Adipocyte (in vitro differentiated cells): ENCODE measurements at regions not wholly inside any gene's neighbourhood (a gene's known extent, or its start where the extent isn't known, plus 50 kb on each side); places are given as distances from the start of the nearest gene placed in this dataset.
"Not testable (repeated sequence)": the region's sequence is repeated elsewhere in the genome, so short reads cannot be mapped to it uniquely, and the experiment has no call there.

Source experiments
- DNase-seq: peaks from one replicate; pipeline ENCODE4 v3.0.0-alpha.2; 2015; ENCODE audit warnings: low read depth
- H3K27me3 ChIP-seq: replicated peaks from 2 replicates; pipeline ENCODE4 v1.7.0; 2013; ENCODE audit warnings: mild to moderate bottlenecking, low read length, moderate library complexity; ENCODE audit not compliant: control insufficient read depth, insufficient read depth
- H3K36me3 ChIP-seq: 2 replicates; pipeline ENCODE4 v1.7.0; 2013; ENCODE audit warnings: low read length, mild to moderate bottlenecking, moderate library complexity; ENCODE audit not compliant: control insufficient read depth, insufficient read depth, severe bottlenecking
- H3K4me1 ChIP-seq: 2 replicates; pipeline ENCODE4 v1.7.0; 2013; ENCODE audit warnings: mild to moderate bottlenecking, low read length, moderate library complexity; ENCODE audit not compliant: control insufficient read depth, insufficient read depth
- H3K4me3 ChIP-seq: 2 replicates; pipeline ENCODE4 v1.7.0; 2013; ENCODE audit warnings: mild to moderate bottlenecking, low read length, moderate library complexity
- H3K9ac ChIP-seq: 2 replicates; pipeline ENCODE4 v1.7.0; 2013; ENCODE audit warnings: mild to moderate bottlenecking, low read length, moderate library complexity
- H3K9me3 ChIP-seq: 2 replicates; pipeline ENCODE4 v1.7.0; 2013; ENCODE audit warnings: mild to moderate bottlenecking, low read length, moderate library complexity; ENCODE audit not compliant: control insufficient read depth

DNA sequence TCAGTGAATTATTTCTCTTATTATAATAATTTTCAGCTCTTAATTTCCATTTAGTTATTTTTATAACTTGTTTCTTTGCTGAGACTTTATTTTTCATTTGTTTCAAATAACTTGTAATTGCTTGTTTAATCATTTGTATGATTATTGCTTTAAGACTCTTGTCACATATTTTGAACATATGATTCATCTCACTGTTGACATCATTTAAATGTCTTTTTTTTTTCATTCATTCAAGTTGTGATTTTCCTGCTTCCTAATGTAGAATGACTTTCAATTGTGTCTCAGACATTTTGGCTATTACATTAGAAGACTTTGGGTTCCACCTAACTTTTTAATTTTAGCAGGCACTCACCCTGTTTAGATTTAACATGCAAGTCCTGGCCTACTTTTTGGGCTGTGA is 234.8 kb upstream of the DIPK2B start:
- H3K9me3 ChIP-seq: no peaks in the 10 kb centered on the region
- no peak overlapping the region for H3K9ac ChIP-seq
- no peaks in the 10 kb centered on the region for H3K36me3 ChIP-seq
- H3K4me3 ChIP-seq: no peak overlapping the region
- DNase-seq: no peak
- peaks cover 15% of the 10 kb centered on the region for H3K4me1 ChIP-seq
- peaks cover 20% of the 10 kb centered on the region for H3K27me3 ChIP-seq

DNA sequence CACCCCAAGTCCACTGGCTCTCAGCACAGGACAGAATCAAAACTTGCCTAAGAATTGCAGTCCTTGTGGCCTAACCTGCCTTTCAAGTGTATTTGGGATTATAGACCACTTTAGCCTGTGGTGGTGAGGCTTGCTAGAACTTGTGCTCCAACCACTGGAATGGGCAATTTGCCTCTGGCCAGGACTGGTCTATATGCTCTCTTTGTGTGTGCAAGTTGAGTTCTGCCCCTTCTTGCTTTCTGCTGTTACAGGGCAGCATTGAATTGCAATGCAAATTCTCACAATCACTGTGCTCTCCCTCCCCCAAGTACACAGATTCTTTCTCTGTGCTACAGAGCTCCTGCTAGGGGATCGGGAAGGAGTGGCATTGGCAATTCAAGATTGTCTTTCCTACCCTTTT is 233.6 kb upstream of the DIPK2B start:
- no peak for DNase-seq
- no peak overlapping the region for H3K4me3 ChIP-seq
- H3K36me3 ChIP-seq: no peaks in the 10 kb centered on the region

DNA sequence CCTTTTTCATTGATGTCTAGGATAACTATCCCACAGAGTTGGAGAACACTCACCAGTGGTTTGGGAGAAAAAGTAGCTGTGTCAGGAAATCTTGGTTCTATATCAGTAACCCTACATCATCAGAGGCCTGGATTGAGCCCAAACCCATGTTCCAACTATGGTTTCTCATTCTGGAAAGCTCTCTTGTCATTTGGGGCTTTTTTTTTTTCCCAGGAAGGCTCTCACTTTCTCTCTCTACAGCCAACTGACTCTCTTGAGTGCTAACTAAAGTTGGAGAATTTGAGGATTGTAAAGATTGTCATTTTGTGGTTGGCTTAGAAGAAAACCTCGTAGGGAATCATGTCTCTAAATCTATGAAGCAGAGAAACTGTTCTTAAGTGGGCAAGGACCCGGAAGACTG is 228.2 kb upstream of the DIPK2B start:
- H3K4me1 ChIP-seq: peaks cover 7% of the 10 kb centered on the region
- H3K27me3 ChIP-seq: peaks cover 10% of the 10 kb centered on the region
- no peaks in the 10 kb centered on the region for H3K9me3 ChIP-seq
- peak overlapping the region; percentile 34 for H3K4me3 ChIP-seq
- no peak for DNase-seq
- peak overlapping the region; percentile 47 for H3K9ac ChIP-seq
- no peaks in the 10 kb centered on the region for H3K36me3 ChIP-seq

More for the DNA sequence above, 233.6 kb upstream of the DIPK2B start:
- no peak overlapping the region for H3K9ac ChIP-seq
- peaks cover 20% of the 10 kb centered on the region for H3K27me3 ChIP-seq
- H3K9me3 ChIP-seq: no peaks in the 10 kb centered on the region
- peaks cover 19% of the 10 kb centered on the region for H3K4me1 ChIP-seq

DNA sequence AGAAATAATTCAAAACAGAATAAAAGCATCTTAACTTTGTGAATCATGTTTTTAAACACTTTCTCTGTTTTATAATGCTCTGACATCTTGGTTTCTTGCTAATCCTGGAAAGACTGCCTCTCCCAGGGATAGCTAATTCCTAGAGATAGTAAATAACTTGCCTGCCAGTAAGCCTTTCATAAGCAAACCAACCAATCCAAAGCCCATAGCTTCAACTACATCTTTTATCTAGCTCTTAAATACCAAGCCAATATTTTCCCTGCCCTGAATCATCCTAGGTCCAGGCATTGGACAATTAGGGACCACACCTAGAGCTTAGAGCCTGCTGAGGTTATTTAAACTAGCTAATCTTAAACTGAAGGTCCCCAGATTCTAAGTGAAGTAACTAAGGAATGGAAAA is 223.7 kb upstream of the DIPK2B start:
- H3K4me1 ChIP-seq: peaks cover 11% of the 10 kb centered on the region
- no peak overlapping the region for H3K4me3 ChIP-seq
- no peak for DNase-seq
- H3K9ac ChIP-seq: no peak overlapping the region
- H3K27me3 ChIP-seq: peaks cover 3% of the 10 kb centered on the region
- no peaks in the 10 kb centered on the region for H3K36me3 ChIP-seq
- peaks cover 11% of the 10 kb centered on the region for H3K9me3 ChIP-seq

DNA sequence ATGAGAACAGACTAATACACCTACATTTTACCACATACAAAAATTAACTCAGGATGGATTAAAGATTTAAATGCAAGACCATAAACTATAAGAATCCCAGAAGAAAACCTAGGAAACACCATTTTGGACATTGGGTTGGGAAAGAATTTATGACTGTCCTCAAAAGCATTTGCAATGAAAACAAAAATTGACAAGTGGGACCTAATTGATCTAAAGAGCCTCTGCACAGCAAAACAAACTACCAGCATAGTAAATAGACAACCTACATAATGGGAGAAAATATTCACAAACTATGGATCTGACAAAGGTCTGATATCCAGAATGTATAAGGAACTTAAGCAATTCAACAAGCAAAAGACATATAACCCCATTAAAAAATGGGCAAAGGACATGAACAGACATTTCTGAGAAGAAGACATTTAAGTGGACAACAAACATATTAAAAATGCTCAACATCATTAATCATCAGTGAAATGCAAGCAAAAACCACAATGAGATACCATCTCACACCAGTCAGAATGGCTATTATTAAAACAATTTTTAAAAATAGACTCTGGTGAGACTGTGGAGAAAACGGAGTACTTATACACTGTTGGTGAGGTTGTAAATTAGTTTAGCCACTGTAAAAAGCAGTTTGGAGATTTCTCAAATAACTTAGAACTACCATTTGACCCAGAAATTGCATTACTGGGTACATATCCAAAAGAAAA is 221.7 kb upstream of the DIPK2B start:
- H3K27me3 ChIP-seq: peaks cover 3% of the 10 kb centered on the region
- peaks cover 11% of the 10 kb centered on the region for H3K9me3 ChIP-seq
- peak overlapping the region; percentile 21 for H3K9ac ChIP-seq
- no peaks in the 10 kb centered on the region for H3K36me3 ChIP-seq
- no peak overlapping the region for H3K4me3 ChIP-seq
- H3K4me1 ChIP-seq: peaks cover 7% of the 10 kb centered on the region
- DNase-seq: no peak

DNA sequence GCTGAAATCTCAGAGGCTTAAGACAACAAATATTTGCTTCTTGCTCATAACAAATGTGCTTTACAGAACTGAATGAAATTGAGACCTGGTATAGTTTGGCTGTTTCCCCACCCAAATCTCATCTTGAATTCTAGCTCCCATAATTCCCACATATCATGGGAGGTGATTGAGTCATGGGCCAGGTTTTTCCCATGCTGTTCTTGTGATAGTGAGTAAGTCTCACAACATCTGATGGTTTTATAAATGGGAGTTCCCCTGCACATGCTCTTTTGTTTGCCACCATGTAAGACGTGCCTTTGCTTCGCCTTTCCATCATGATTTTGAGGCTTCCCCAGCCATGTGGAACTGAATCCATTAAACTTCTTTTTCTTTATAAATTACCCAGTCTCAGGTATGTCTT is 221.1 kb upstream of the DIPK2B start:
- H3K4me3 ChIP-seq: no peak overlapping the region
- peaks cover 11% of the 10 kb centered on the region for H3K9me3 ChIP-seq
- peaks cover 2% of the 10 kb centered on the region for H3K27me3 ChIP-seq
- no peaks in the 10 kb centered on the region for H3K36me3 ChIP-seq
- DNase-seq: no peak
- H3K9ac ChIP-seq: no peak overlapping the region
- peaks cover 7% of the 10 kb centered on the region for H3K4me1 ChIP-seq

DNA sequence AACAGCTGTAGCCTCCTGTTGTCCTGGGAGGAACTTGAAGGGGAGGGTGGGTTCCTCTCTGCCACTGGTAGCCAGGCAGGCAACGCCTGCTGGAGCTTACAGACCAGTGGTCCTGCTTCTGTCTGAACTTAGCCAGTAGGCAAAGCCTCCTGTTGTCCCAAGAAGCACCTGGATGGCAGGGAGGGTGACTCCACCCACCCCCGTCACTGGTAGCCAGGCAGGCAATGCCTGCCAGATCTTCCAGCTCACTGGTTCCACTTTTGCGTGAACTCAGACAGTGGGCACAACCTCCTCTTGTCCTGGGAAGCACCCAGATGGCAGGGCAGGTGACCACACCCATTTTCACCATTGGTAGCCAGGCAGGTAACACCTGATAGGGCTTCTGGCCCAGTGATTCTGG is 203.5 kb upstream of the DIPK2B start:
- Histone ChIP-seq H3K36me3 (no peaks in the 10 kb centered on the region), H3K9me3 (peaks cover 21% of the 10 kb centered on the region), H3K9ac (no peak overlapping the region), H3K4me3 (no peak overlapping the region), H3K27me3 (no peaks in the 10 kb centered on the region), H3K4me1 (peaks cover 7% of the 10 kb centered on the region)
- no peak for DNase-seq

DNA sequence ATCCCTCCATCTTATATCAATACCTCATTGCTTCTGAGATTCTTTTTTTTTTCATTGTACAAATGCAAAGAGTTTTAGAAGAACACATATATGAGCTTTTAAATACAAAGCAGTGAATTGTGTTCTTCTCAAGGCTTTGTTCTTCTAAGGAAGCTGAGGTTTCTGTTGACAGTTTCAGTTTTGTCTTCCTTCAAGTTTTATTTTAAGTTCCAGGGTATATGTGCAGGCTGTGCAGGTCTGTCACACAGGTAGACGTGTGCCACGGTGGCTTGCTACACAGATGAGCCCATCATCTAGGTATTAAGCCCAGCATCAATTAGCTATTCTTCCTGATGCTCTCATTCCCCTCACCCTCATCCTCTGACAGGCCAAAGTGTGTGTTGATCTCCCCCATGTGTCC is 201.2 kb upstream of the DIPK2B start:
- no peak overlapping the region for H3K4me3 ChIP-seq
- peaks cover under 1% of the 10 kb centered on the region for H3K27me3 ChIP-seq
- peaks cover 27% of the 10 kb centered on the region for H3K9me3 ChIP-seq
- peaks cover 7% of the 10 kb centered on the region for H3K4me1 ChIP-seq
- H3K9ac ChIP-seq: no peak overlapping the region
- no peaks in the 10 kb centered on the region for H3K36me3 ChIP-seq
- DNase-seq: no peak

DNA sequence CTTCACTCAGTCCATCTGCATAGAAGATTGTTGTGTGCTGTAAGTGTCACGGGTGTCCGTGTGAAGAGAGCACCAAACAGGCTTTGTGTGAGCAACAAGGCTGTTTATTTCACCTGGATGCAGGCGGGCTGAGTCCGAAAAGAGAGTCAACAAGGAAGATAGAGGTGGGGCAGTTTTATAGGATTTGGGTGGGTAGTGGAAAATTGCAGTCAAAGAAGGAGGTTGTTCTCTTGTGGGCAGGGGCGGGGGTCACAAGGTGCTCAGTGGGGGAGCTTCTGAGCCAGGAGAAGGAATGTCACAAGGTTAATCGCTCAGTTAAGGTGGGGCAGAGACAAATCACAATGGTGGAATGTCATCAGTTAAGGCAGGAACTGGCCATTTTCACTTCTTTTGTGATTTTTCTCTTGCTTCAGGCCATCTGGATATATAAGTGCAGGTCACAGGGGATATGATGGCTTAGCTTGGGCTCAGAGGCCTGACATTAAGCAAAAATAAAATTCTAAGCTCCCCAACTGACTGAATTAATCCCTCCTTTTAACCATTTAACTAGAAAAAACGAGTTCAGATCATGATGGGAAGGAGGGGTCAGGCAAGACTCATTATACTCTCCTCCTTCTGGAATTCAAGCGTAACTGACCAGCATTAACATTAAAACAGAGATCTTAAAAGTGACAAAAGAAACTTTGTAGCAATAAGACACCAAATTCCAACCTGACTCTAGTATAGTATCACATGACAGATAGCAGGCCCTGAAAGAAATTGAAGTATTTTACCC is 200.5 kb upstream of the DIPK2B start:
- not testable (repeated sequence) for H3K9ac ChIP-seq, H3K4me3 ChIP-seq, H3K4me1 ChIP-seq, H3K27me3 ChIP-seq, DNase-seq, H3K36me3 ChIP-seq
- H3K9me3 ChIP-seq: peaks cover 27% of the 10 kb centered on the region

DNA sequence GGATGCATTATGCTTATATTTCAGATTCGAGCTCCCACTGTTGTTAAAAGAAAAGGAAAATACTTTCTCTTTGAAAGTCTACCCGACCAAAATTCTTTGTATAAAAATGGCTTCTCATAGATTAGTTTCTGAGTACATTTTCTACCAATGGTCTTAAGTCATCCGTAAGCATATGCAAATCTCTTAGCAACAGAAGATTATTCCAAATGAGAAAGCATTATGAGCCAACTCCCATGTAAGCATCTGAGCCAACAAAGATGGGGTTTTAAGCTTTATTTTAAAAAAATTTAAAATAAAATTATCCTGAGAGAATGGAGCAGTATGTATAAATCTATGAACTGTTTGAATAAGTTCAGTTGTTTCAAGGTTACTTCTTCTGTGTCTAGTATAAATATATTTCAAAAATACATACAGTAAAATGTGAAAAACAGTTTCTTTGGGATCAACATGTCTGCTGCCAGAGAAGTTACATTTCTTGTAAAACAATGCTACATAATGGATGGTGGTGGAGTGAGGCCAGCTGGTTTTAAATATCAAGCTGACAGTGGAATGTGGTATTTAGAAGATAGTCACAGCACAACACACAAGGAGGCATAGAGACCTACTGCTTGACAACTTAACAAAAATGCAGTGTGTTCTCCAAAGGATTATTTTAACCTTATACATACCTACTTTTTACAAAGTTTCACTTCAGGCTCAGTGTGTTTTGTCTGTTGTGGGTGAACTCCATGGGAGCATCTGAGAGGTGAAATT is 199.5 kb upstream of the DIPK2B start:
- no peaks in the 10 kb centered on the region for H3K36me3 ChIP-seq
- peaks cover 30% of the 10 kb centered on the region for H3K9me3 ChIP-seq
- peaks cover 7% of the 10 kb centered on the region for H3K4me1 ChIP-seq
- no peak overlapping the region for H3K4me3 ChIP-seq
- H3K9ac ChIP-seq: no peak overlapping the region
- H3K27me3 ChIP-seq: peaks cover 4% of the 10 kb centered on the region
- peak; percentile 55 for DNase-seq

DNA sequence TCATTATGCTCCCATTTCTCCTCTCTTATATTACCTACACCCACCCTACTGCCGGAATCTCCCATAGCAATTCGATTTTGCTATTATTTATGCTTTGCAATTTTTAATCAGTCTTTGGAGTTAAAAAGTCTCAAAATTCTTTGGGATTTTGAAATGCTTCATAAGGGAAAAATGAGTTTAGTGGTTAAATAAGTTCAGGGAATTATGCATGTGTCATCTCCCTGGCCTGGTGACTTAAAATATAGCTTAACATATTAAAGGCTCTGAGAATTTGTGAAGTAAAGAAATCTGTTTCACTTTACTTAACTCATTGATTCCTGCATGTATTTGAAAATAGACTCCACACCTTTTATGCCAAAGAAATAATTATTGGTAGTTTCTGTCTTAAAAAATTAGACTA is 185.1 kb upstream of the DIPK2B start:
- Histone ChIP-seq H3K27me3 (no peaks in the 10 kb centered on the region), H3K9me3 (peaks cover 44% of the 10 kb centered on the region), H3K9ac (no peak overlapping the region), H3K36me3 (no peaks in the 10 kb centered on the region), H3K4me1 (peaks cover 8% of the 10 kb centered on the region), H3K4me3 (no peak overlapping the region)
- DNase-seq: peak; percentile 31
